GM10248 (cell line): ENCODE measurements at regions not wholly inside any gene's neighbourhood (a gene's known extent, or its start where the extent isn't known, plus 50 kb on each side); places are given as distances from the start of the nearest gene placed in this dataset.

Experiments
- CTCF ChIA-PET: fragments of 300-600 bp; sonication (Branson Sonifier 250); formaldehyde crosslinking; extraction: SDS; loops from one replicate; lab custom pipeline; 2021; ENCODE audit warnings: antibody characterized with exemption; lab: Yijun Ruan, JAX
- POLR2A ChIA-PET: fragments of 350-650 bp; sonication (Branson Sonifier 250); formaldehyde crosslinking; extraction: SDS; loops from one replicate; lab custom pipeline; 2020; ENCODE audit warnings: antibody characterized with exemption; lab: Yijun Ruan, JAX
- DNase-seq: peaks from one replicate; pipeline ENCODE4 v3.0.0; 2012; ENCODE audit errors: extremely low spot score
- CTCF ChIP-seq: IDR thresholded peaks from 2 replicates; pipeline ENCODE4 v1.5.1; 2012; ENCODE audit warnings: mild to moderate bottlenecking, low read depth; ENCODE audit errors: extremely low read depth, missing control alignments, control extremely low read depth

GRCh38 chr2:129267559-129267958 is 711.9 kb upstream of the RAB6C start:
- no peak for TF ChIP-seq CTCF
- CTCF ChIA-PET: interaction anchor here (1.9 kb wide), 1 partner anchor 19 kb away, joined by 4 read pairs; no protein-coding TSS in a partner anchor
- DNase-seq: no peak
- POLR2A ChIA-PET: no interaction called here

GRCh38 chr2:129273266-129274037 is 706.0 kb upstream of the RAB6C start:
- DNase-seq: no peak
- no peak for TF ChIP-seq CTCF
- ChIA-PET CTCF (interaction anchor here (1.2 kb wide), 1 partner anchor 7 kb away, joined by 3 read pairs; no protein-coding TSS in a partner anchor), POLR2A (no interaction called here)

GRCh38 chr2:129274038-129274415 is 705.4 kb upstream of the RAB6C start:
- POLR2A ChIA-PET: no interaction called here
- no peak for DNase-seq

GRCh38 chr2:129274918-129275317 is 704.5 kb upstream of the RAB6C start:
- POLR2A ChIA-PET: no interaction called here
- no peak for TF ChIP-seq CTCF
- CTCF ChIA-PET: interaction anchor here (1.2 kb wide), 1 partner anchor 9 kb away, joined by 3 read pairs; no protein-coding TSS in a partner anchor
- DNase-seq: no peak

More at GRCh38 chr2:129274038-129274415, 705.4 kb upstream of the RAB6C start:
- CTCF ChIA-PET: interaction anchor here (1.2 kb wide), 1 partner anchor 8 kb away, joined by 3 read pairs; no protein-coding TSS in a partner anchor
- no peak for TF ChIP-seq CTCF

- CTCF ChIA-PET: no interaction called here
- POLR2A ChIA-PET: no interaction called here
- DNase-seq: no peak
- no peak for TF ChIP-seq CTCF
These were observed 703.8 kb upstream of the RAB6C start for GRCh38 chr2:129275706-129276105.

- DNase-seq: no peak
- no peak for TF ChIP-seq CTCF
- ChIA-PET POLR2A (interaction anchor here (0.5 kb wide), 1 partner anchor 100 kb away, joined by 5 read pairs; no protein-coding TSS in a partner anchor), CTCF (interaction anchor here (0.7 to 1.5 kb wide), 2 partner anchors 14 to 20 kb away, joined by 3 to 4 read pairs; no protein-coding TSS in a partner anchor)
These were observed 702.4 kb upstream of the RAB6C start for GRCh38 chr2:129276978-129277584.
